HG03342 (cell line): ENCODE measurements at regions not wholly inside any gene's neighbourhood (a gene's known extent, or its start where the extent isn't known, plus 50 kb on each side); places are given as distances from the start of the nearest gene placed in this dataset.

Experiments
- ATAC-seq: cut with Tn5 transposase; IDR thresholded peaks from one replicate; pipeline ENCODE4 v1.9.1; 2021; ENCODE audit warnings: mild to moderate bottlenecking, moderate library complexity; ENCODE audit not compliant: unreplicated experiment

- no peak for ATAC-seq
Observed at GRCh38 chr6:129920103-129920798, 59.1 kb upstream of the TMEM244 start.

GRCh38 chr6:129911732-129912131, 50.6 kb upstream of the TMEM244 start:
- ATAC-seq, result no peak
